MM.1S (cell line): ENCODE measurements at regions not wholly inside any gene's neighbourhood (a gene's known extent, or its start where the extent isn't known, plus 50 kb on each side); places are given as distances from the start of the nearest gene placed in this dataset.

Experiments
- DNase-seq: peaks from one replicate; pipeline ENCODE4 v3.0.0-alpha.2; 2015
- H2AFZ ChIP-seq: fragments of 300-600 bp; sonication (generic); 2 replicates; pipeline ENCODE4 v1.6.0; 2016; ENCODE audit warnings: antibody characterized with exemption, low read length
- H3F3A ChIP-seq: fragments of 300-600 bp; sonication (generic); 2 replicates; pipeline ENCODE4 v1.6.1; 2016; ENCODE audit warnings: mild to moderate bottlenecking, antibody characterized with exemption, low read length, moderate library complexity, mixed read lengths; ENCODE audit not compliant: insufficient read depth
- H3K27ac ChIP-seq: fragments of 300-600 bp; sonication (generic); 2 replicates; pipeline ENCODE4 v1.5.1; 2016; ENCODE audit warnings: mild to moderate bottlenecking, low read length
- H3K27me3 ChIP-seq: fragments of 300-600 bp; sonication (generic); replicated peaks from 2 replicates; pipeline ENCODE4 v1.6.0; 2016; ENCODE audit warnings: low read length; ENCODE audit not compliant: insufficient read depth
- H3K36me3 ChIP-seq: fragments of 300-600 bp; sonication (generic); replicated peaks from 2 replicates; pipeline ENCODE4 v1.6.1; 2016; ENCODE audit warnings: mild to moderate bottlenecking, low read length, mixed read lengths; ENCODE audit not compliant: insufficient read depth
- H3K4me1 ChIP-seq: fragments of 300-600 bp; sonication (generic); 2 replicates; pipeline ENCODE4 v1.6.1; 2016; ENCODE audit warnings: low read length, mixed read lengths
- H3K4me2 ChIP-seq: fragments of 300-600 bp; sonication (generic); 2 replicates; pipeline ENCODE4 v1.6.0; 2016; ENCODE audit warnings: low read depth, low read length
- H3K4me3 ChIP-seq: fragments of 300-600 bp; sonication (generic); 2 replicates; pipeline ENCODE4 v1.5.1; 2016; ENCODE audit warnings: low read length, mixed read lengths
- H3K79me2 ChIP-seq: fragments of 300-600 bp; sonication (generic); 2 replicates; pipeline ENCODE4 v1.6.1; 2016; ENCODE audit warnings: mixed run types, low read length, mixed read lengths
- H3K9ac ChIP-seq: fragments of 300-600 bp; sonication (generic); 2 replicates; pipeline ENCODE4 v1.6.1; 2016; ENCODE audit warnings: low read length, mixed read lengths
- H3K9me2 ChIP-seq: fragments of 300-600 bp; sonication (generic); replicated peaks from 2 replicates; pipeline ENCODE4 v1.6.1; 2016; ENCODE audit warnings: mild to moderate bottlenecking, low read length, mixed read lengths; ENCODE audit not compliant: insufficient read depth
- H3K9me3 ChIP-seq: fragments of 300-600 bp; sonication (generic); replicated peaks from 2 replicates; pipeline ENCODE4 v1.6.1; 2016; ENCODE audit warnings: mild to moderate bottlenecking, low read length, mixed read lengths; ENCODE audit not compliant: insufficient read depth
- H4K20me1 ChIP-seq: fragments of 300-600 bp; sonication (generic); 2 replicates; pipeline ENCODE4 v1.6.1; 2016; ENCODE audit warnings: mild to moderate bottlenecking, low read length, moderate library complexity, mixed read lengths; ENCODE audit not compliant: insufficient read depth
- EZH2 ChIP-seq: fragments of 300-600 bp; sonication (generic); optimal IDR thresholded peaks from 2 replicates; pipeline ENCODE3; 2017; ENCODE audit warnings: low read depth, mild to moderate bottlenecking, antibody characterized with exemption, low read length, mixed read lengths
- EZH2phosphoT487 ChIP-seq: fragments of 300-600 bp; sonication (generic); IDR thresholded peaks from 2 replicates; pipeline ENCODE4 v1.6.1; 2018; ENCODE audit warnings: antibody characterized with exemption, low read length
- TF ChIP-seq, protein P1 (sequence below): fragments of 300-600 bp; sonication (generic); IDR thresholded peaks from 2 replicates; pipeline ENCODE4 v1.5.1; 2016; ENCODE audit warnings: antibody characterized with exemption, low read length, mixed read lengths

DNA sequence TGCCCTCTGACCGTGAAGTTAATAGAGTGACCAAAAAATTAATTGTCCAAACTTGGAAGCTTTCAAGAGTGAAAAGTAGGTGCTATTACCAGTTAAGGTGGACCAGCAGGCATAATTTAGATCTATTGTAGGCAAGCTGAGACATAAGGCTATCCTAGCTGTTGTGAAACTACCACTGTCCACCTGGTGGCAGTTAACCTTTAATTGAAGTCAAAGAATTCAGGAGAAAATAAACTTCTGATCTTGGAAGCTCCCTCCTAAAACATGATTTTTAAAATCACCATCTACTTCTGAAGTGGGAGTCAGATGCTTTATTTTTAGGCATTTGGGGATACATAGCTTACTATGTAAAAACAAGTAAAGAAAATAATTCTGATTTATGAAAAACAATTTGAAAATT is 636.3 kb upstream of the HTR2C start:
- Histone ChIP-seq H3K36me3 (no peaks in the 10 kb centered on the region), H3K27me3 (no peaks in the 10 kb centered on the region), H2AFZ (no peak overlapping the region), H3K9me2 (no peaks in the 10 kb centered on the region), H3K9ac (no peak overlapping the region), H3K9me3 (no peaks in the 10 kb centered on the region), H3K27ac (no peak overlapping the region), H3K4me1 (no peaks in the 10 kb centered on the region), H3K79me2 (no peaks in the 10 kb centered on the region), H3K4me3 (no peak overlapping the region), H3K4me2 (no peak overlapping the region), H3F3A (no peaks in the 10 kb centered on the region), H4K20me1 (no peaks in the 10 kb centered on the region)
- TF ChIP-seq, protein P1, sequence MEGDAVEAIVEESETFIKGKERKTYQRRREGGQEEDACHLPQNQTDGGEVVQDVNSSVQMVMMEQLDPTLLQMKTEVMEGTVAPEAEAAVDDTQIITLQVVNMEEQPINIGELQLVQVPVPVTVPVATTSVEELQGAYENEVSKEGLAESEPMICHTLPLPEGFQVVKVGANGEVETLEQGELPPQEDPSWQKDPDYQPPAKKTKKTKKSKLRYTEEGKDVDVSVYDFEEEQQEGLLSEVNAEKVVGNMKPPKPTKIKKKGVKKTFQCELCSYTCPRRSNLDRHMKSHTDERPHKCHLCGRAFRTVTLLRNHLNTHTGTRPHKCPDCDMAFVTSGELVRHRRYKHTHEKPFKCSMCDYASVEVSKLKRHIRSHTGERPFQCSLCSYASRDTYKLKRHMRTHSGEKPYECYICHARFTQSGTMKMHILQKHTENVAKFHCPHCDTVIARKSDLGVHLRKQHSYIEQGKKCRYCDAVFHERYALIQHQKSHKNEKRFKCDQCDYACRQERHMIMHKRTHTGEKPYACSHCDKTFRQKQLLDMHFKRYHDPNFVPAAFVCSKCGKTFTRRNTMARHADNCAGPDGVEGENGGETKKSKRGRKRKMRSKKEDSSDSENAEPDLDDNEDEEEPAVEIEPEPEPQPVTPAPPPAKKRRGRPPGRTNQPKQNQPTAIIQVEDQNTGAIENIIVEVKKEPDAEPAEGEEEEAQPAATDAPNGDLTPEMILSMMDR, result no peak; the same call in 1 of the 2 replicates
- TF ChIP-seq EZH2phosphoT487, result no peak
- TF ChIP-seq EZH2, result no peak
- no peak for DNase-seq

DNA sequence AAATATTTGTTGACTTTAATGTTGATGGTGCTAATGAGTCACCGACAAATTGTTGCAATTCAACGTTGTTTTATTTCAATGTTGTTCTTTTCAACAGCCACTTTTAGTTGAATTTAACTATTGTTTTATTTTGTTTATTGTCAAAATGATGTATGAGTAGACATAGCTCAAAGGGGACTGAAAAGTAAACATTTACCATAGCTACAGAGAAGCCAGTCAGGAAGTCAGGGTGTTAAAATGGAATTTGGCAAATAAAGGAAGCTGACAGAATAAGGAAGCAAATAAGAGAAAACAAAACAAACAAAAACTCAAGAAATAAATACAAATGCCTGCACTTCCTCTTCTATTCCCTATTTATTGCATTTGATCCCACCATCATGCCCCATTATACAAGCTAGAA is 648.4 kb upstream of the HTR2C start:
- DNase-seq, result no peak
- no peaks in the 10 kb centered on the region for H3K9me3 ChIP-seq
- H4K20me1 ChIP-seq, result no peaks in the 10 kb centered on the region
- no peak overlapping the region for H2AFZ ChIP-seq
- H3K4me2 ChIP-seq, result no peak overlapping the region
- no peaks in the 10 kb centered on the region for H3K4me1 ChIP-seq
- H3K27me3 ChIP-seq, result no peaks in the 10 kb centered on the region
- no peaks in the 10 kb centered on the region for H3K79me2 ChIP-seq
- H3K9ac ChIP-seq, result no peak overlapping the region
- H3F3A ChIP-seq, result no peaks in the 10 kb centered on the region
- no peaks in the 10 kb centered on the region for H3K36me3 ChIP-seq
- H3K9me2 ChIP-seq, result no peaks in the 10 kb centered on the region
- no peak overlapping the region for H3K27ac ChIP-seq
- no peak overlapping the region for H3K4me3 ChIP-seq
- TF ChIP-seq, protein P1, result no peak
- TF ChIP-seq EZH2phosphoT487, result no peak
- no peak for TF ChIP-seq EZH2

DNA sequence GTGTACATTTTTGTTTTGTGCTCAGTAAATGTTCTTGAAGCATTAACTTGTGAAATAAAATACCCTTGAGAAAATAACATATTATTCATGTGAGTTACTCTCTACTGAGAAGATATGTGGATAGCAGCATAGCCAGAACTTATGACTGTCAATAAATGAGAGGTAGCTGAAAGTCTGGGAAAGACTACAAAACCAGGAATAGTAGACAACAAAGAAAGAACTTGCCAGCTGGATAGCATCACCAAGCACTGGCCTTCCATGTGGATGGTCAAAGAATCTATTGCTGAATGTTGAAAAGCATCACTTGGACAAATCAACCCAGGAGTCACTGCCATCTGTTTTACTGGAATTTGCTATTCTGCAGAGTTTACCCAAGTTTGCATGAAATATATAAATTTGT is 650.0 kb upstream of the HTR2C start:
- no peaks in the 10 kb centered on the region for H3F3A ChIP-seq

More for the DNA sequence above, 650.0 kb upstream of the HTR2C start:
- Histone ChIP-seq H3K9me2 (no peaks in the 10 kb centered on the region), H4K20me1 (no peaks in the 10 kb centered on the region), H3K9ac (no peak overlapping the region), H2AFZ (no peak overlapping the region), H3K27ac (no peak overlapping the region), H3K4me1 (no peaks in the 10 kb centered on the region), H3K4me2 (no peak overlapping the region), H3K27me3 (no peaks in the 10 kb centered on the region), H3K4me3 (no peak overlapping the region), H3K36me3 (no peaks in the 10 kb centered on the region), H3K9me3 (no peaks in the 10 kb centered on the region), H3K79me2 (no peaks in the 10 kb centered on the region)
- DNase-seq, result no peak
- TF ChIP-seq, protein P1, result no peak
- TF ChIP-seq EZH2 (no peak), EZH2phosphoT487 (no peak)
